COLO668 (cell line): ENCODE measurements at regions not wholly inside any gene's neighbourhood (a gene's known extent, or its start where the extent isn't known, plus 50 kb on each side); places are given as distances from the start of the nearest gene placed in this dataset.

Experiments
- DNase-seq: peaks from one replicate; lab custom pipeline; 2025; ENCODE audit not compliant: unreplicated experiment; lab: John Stamatoyannopoulos, UW

- DNase-seq: no peak
These were observed 180.4 kb upstream of the MC4R start for GRCh38 chr18:60552948-60553347.

- DNase-seq: no peak
These were observed 182.4 kb upstream of the MC4R start for GRCh38 chr18:60554967-60555366.

GRCh38 chr18:60555625-60556024, 183.1 kb upstream of the MC4R start:
- no peak for DNase-seq

- no peak for DNase-seq
These were observed 183.8 kb upstream of the MC4R start for GRCh38 chr18:60556326-60556725.

- no peak for DNase-seq
These were observed 187.5 kb upstream of the MC4R start for GRCh38 chr18:60560071-60560470.

GRCh38 chr18:60563082-60563481, 190.5 kb upstream of the MC4R start:
- DNase-seq: no peak

- no peak for DNase-seq
These were observed 195.6 kb upstream of the MC4R start for GRCh38 chr18:60568220-60568619.

- no peak for DNase-seq
These were observed 197.6 kb upstream of the MC4R start for GRCh38 chr18:60570172-60570571.

GRCh38 chr18:60577457-60577856, 204.9 kb upstream of the MC4R start:
- no peak for DNase-seq

GRCh38 chr18:60585670-60586069, 213.1 kb upstream of the MC4R start:
- no peak for DNase-seq

- DNase-seq: no peak
These were observed 220.7 kb upstream of the MC4R start for GRCh38 chr18:60593249-60593648.

- no peak for DNase-seq
These were observed 224.4 kb upstream of the MC4R start for GRCh38 chr18:60596928-60597327.

GRCh38 chr18:60599267-60599666, 226.7 kb upstream of the MC4R start:
- no peak for DNase-seq

- no peak for DNase-seq
These were observed 227.4 kb upstream of the MC4R start for GRCh38 chr18:60599995-60600394.

GRCh38 chr18:60601249-60601648, 228.7 kb upstream of the MC4R start:
- DNase-seq: no peak

GRCh38 chr18:60623331-60623730, 250.8 kb upstream of the MC4R start:
- DNase-seq: no peak

GRCh38 chr18:60624207-60624606, 251.6 kb upstream of the MC4R start:
- no peak for DNase-seq

- DNase-seq: no peak
These were observed 267.3 kb upstream of the MC4R start for GRCh38 chr18:60639836-60640235.

GRCh38 chr18:60643009-60643408, 270.4 kb upstream of the MC4R start:
- DNase-seq: no peak

- DNase-seq: no peak
These were observed 274.1 kb upstream of the MC4R start for GRCh38 chr18:60646725-60647124.

- DNase-seq: no peak
These were observed 276.5 kb upstream of the MC4R start for GRCh38 chr18:60649107-60649506.

- no peak for DNase-seq
These were observed 277.4 kb upstream of the MC4R start for GRCh38 chr18:60649842-60650536.

- DNase-seq: no peak
These were observed 281.7 kb upstream of the MC4R start for GRCh38 chr18:60654298-60654697.
